ENCODE measurements at regions not wholly inside any gene's neighbourhood (a gene's known extent, or its start where the extent isn't known, plus 50 kb on each side); places are given as distances from the start of the nearest gene placed in this dataset.

- DNase-seq (ENCODE audit: low spot score): no peak
- H3K4me1 Mint-ChIP-seq (ENCODE audit: unreplicated experiment): no peaks in the 10 kb centered on the region
- H3K27ac Mint-ChIP-seq (ENCODE audit: unreplicated experiment): no peak overlapping the region
- H3K36me3 Mint-ChIP-seq (ENCODE audit: low read depth, unreplicated experiment): peaks cover 4% of the 10 kb centered on the region
- no peak for TF ChIP-seq CTCF (IDR thresholded peaks at IDR 0.05; ENCODE audit: unreplicated experiment)
- H3K27me3 Mint-ChIP-seq (ENCODE audit: unreplicated experiment): peaks cover 5% of the 10 kb centered on the region
- peaks cover 31% of the 10 kb centered on the region for H3K9me3 Mint-ChIP-seq (ENCODE audit: unreplicated experiment)
- no peak overlapping the region for H3K4me3 Mint-ChIP-seq (ENCODE audit: unreplicated experiment)
These were observed 1106.7 kb downstream of the TYW1 start for GRCh38 chr7:68103319-68103718.

- Mint-ChIP-seq H3K27ac (ENCODE audit: unreplicated experiment) (no peak overlapping the region), H3K36me3 (ENCODE audit: low read depth, unreplicated experiment) (peaks cover 2% of the 10 kb centered on the region), H3K9me3 (ENCODE audit: unreplicated experiment) (peaks cover 50% of the 10 kb centered on the region), H3K27me3 (ENCODE audit: unreplicated experiment) (peaks cover 8% of the 10 kb centered on the region), H3K4me1 (ENCODE audit: unreplicated experiment) (no peaks in the 10 kb centered on the region), H3K4me3 (ENCODE audit: unreplicated experiment) (no peak overlapping the region)
- DNase-seq (ENCODE audit: low spot score): no peak
- TF ChIP-seq CTCF (IDR thresholded peaks at IDR 0.05; ENCODE audit: unreplicated experiment): no peak
These were observed 1110.6 kb downstream of the TYW1 start for GRCh38 chr7:68107261-68107660.

GRCh38 chr7:68107968-68108367 lies 1111.3 kb downstream of the TYW1 start:
- Mint-ChIP-seq H3K4me1 (ENCODE audit: unreplicated experiment) (no peaks in the 10 kb centered on the region), H3K9me3 (ENCODE audit: unreplicated experiment) (peaks cover 53% of the 10 kb centered on the region)
- TF ChIP-seq CTCF (IDR thresholded peaks at IDR 0.05; ENCODE audit: unreplicated experiment): no peak

GRCh38 chr7:68109299-68109698 lies 1112.7 kb downstream of the TYW1 start:
- DNase-seq (ENCODE audit: low spot score): no peak
- no peaks in the 10 kb centered on the region for H3K36me3 Mint-ChIP-seq (ENCODE audit: low read depth, unreplicated experiment)
- no peaks in the 10 kb centered on the region for H3K4me1 Mint-ChIP-seq (ENCODE audit: unreplicated experiment)
- peaks cover 8% of the 10 kb centered on the region for H3K27me3 Mint-ChIP-seq (ENCODE audit: unreplicated experiment)
- no peak overlapping the region for H3K4me3 Mint-ChIP-seq (ENCODE audit: unreplicated experiment)
- no peak overlapping the region for H3K27ac Mint-ChIP-seq (ENCODE audit: unreplicated experiment)
- peaks cover 52% of the 10 kb centered on the region for H3K9me3 Mint-ChIP-seq (ENCODE audit: unreplicated experiment)
- TF ChIP-seq CTCF (IDR thresholded peaks at IDR 0.05; ENCODE audit: unreplicated experiment): no peak

More at GRCh38 chr7:68107968-68108367, 1111.3 kb downstream of the TYW1 start:
- Mint-ChIP-seq H3K27me3 (ENCODE audit: unreplicated experiment) (peaks cover 8% of the 10 kb centered on the region), H3K36me3 (ENCODE audit: low read depth, unreplicated experiment) (no peaks in the 10 kb centered on the region), H3K27ac (ENCODE audit: unreplicated experiment) (no peak overlapping the region), H3K4me3 (ENCODE audit: unreplicated experiment) (no peak overlapping the region)
- DNase-seq (ENCODE audit: low spot score): no peak

GRCh38 chr7:68119411-68119810 lies 1122.8 kb downstream of the TYW1 start:
- DNase-seq (ENCODE audit: low spot score): no peak
- no peak for TF ChIP-seq CTCF (IDR thresholded peaks at IDR 0.05; ENCODE audit: unreplicated experiment)
- H3K27ac Mint-ChIP-seq (ENCODE audit: unreplicated experiment): no peak overlapping the region
- no peak overlapping the region for H3K4me3 Mint-ChIP-seq (ENCODE audit: unreplicated experiment)
- H3K36me3 Mint-ChIP-seq (ENCODE audit: low read depth, unreplicated experiment): peaks cover 7% of the 10 kb centered on the region
- H3K4me1 Mint-ChIP-seq (ENCODE audit: unreplicated experiment): no peaks in the 10 kb centered on the region
- H3K27me3 Mint-ChIP-seq (ENCODE audit: unreplicated experiment): peaks cover 4% of the 10 kb centered on the region
- H3K9me3 Mint-ChIP-seq (ENCODE audit: unreplicated experiment): peaks cover 55% of the 10 kb centered on the region
